OCI-M2 (cell line): ENCODE measurements at regions not wholly inside any gene's neighbourhood (a gene's known extent, or its start where the extent isn't known, plus 50 kb on each side); places are given as distances from the start of the nearest gene placed in this dataset.

Source experiments
- DNase-seq: peaks from one replicate; lab custom pipeline; 2025; ENCODE audit not compliant: unreplicated experiment; lab: John Stamatoyannopoulos, UW

- no peak for DNase-seq
Measured at GRCh38 chr12:87841935-87842334, 187.3 kb downstream of the C12orf50 start.

GRCh38 chr12:87836190-87836589 is 193.0 kb downstream of the C12orf50 start:
- no peak for DNase-seq

GRCh38 chr12:87828382-87828973 is 200.7 kb downstream of the C12orf50 start:
- DNase-seq, result no peak

- no peak for DNase-seq
Measured at GRCh38 chr12:87827638-87828264, 201.4 kb downstream of the C12orf50 start.

- DNase-seq, result no peak
Measured at GRCh38 chr12:87822923-87823322, 206.3 kb downstream of the C12orf50 start.

GRCh38 chr12:87820524-87821202 is 208.5 kb downstream of the C12orf50 start:
- DNase-seq, result no peak

- no peak for DNase-seq
Measured at GRCh38 chr12:87818441-87818840, 210.8 kb downstream of the C12orf50 start.

GRCh38 chr12:87815771-87816585 is 213.2 kb downstream of the C12orf50 start:
- DNase-seq, result no peak

- no peak for DNase-seq
Measured at GRCh38 chr12:87814625-87815024, 214.6 kb downstream of the C12orf50 start.

GRCh38 chr12:87813476-87814234 is 215.5 kb downstream of the C12orf50 start:
- DNase-seq, result no peak

- no peak for DNase-seq
Measured at GRCh38 chr12:87812681-87813080, 216.5 kb downstream of the C12orf50 start.

GRCh38 chr12:87812030-87812429 is 217.2 kb downstream of the C12orf50 start:
- no peak for DNase-seq

- DNase-seq, result no peak
Measured at GRCh38 chr12:87809916-87810315, 219.3 kb downstream of the C12orf50 start.

- no peak for DNase-seq
Measured at GRCh38 chr12:87807086-87807485, 222.1 kb downstream of the C12orf50 start.

- no peak for DNase-seq
Measured at GRCh38 chr12:87806310-87806709, 222.9 kb downstream of the C12orf50 start.

- no peak for DNase-seq
Measured at GRCh38 chr12:87804386-87804785, 224.8 kb downstream of the C12orf50 start.

- no peak for DNase-seq
Measured at GRCh38 chr12:87802721-87803011, 226.5 kb downstream of the C12orf50 start.

- no peak for DNase-seq
Measured at GRCh38 chr12:87801860-87802720, 227.1 kb downstream of the C12orf50 start.

- no peak for DNase-seq
Measured at GRCh38 chr12:87796961-87797516, 232.2 kb downstream of the C12orf50 start.

- DNase-seq, result no peak
Measured at GRCh38 chr12:87795555-87795954, 233.6 kb downstream of the C12orf50 start.
